Body of pancreas (tissue), 4 donors: ENCODE measurements at regions not wholly inside any gene's neighbourhood (a gene's known extent, or its start where the extent isn't known, plus 50 kb on each side); places are given as distances from the start of the nearest gene placed in this dataset.

Source experiments
- CTCF ChIP-seq, 7 experiments: fragments of 450-650 bp in 4 of 7; fragments of 200-600 bp in 3 of 7; sonication (generic) in 3 of 7; IDR thresholded peaks; one replicate each; pipeline ENCODE4 v1.5.1; 2016 to 2019; ENCODE audit warnings: antibody characterized with exemption in 7 of 7
- POLR2A ChIP-seq, 3 donors: fragments of 450-650 bp; IDR thresholded peaks; one replicate each; pipeline ENCODE4 v1.6.1; 2016; ENCODE audit warnings: antibody characterized with exemption in 3 of 3, mild to moderate bottlenecking in 2 of 3

GRCh38 chr9:126221480-126221879, 105.1 kb upstream of the MVB12B start:
- TF ChIP-seq CTCF (IDR thresholded peaks at IDR 0.05) (no peak), POLR2A (IDR thresholded peaks at IDR 0.05) (no peak)
